ENCODE measurements at regions not wholly inside any gene's neighbourhood (a gene's known extent, or its start where the extent isn't known, plus 50 kb on each side); places are given as distances from the start of the nearest gene placed in this dataset.
"Not testable (repeated sequence)": the region's sequence is repeated elsewhere in the genome, so short reads cannot be mapped to it uniquely, and the experiment has no call there.

GRCh38 chr13:44044547-44045179, 165.0 kb downstream of the LACC1 start:
- DNase-seq: no peak
- H3K4me3 Mint-ChIP-seq: no peak overlapping the region
- H3K27ac Mint-ChIP-seq: no peak overlapping the region
- H3K4me1 Mint-ChIP-seq: no peaks in the 10 kb centered on the region
- no peaks in the 10 kb centered on the region for H3K9me3 Mint-ChIP-seq
- peaks cover 18% of the 10 kb centered on the region for H3K27me3 Mint-ChIP-seq
- ChIA-PET POLR2A (no interaction called here), CTCF (no interaction called here)
- H3K36me3 Mint-ChIP-seq (ENCODE audit: low read depth): no peaks in the 10 kb centered on the region

- DNase-seq: no peak
- POLR2A ChIA-PET: no interaction called here
- Mint-ChIP-seq H3K27ac (no peak overlapping the region), H3K4me1 (no peaks in the 10 kb centered on the region), H3K27me3 (peaks cover 20% of the 10 kb centered on the region), H3K4me3 (no peak overlapping the region), H3K36me3 (ENCODE audit: low read depth) (no peaks in the 10 kb centered on the region), H3K9me3 (no peaks in the 10 kb centered on the region)
- CTCF ChIA-PET: no interaction called here
Observed at GRCh38 chr13:44045180-44045562, 165.5 kb downstream of the LACC1 start.

- Mint-ChIP-seq H3K27ac (no peak overlapping the region), H3K4me1 (no peaks in the 10 kb centered on the region), H3K4me3 (no peak overlapping the region), H3K36me3 (ENCODE audit: low read depth) (no peaks in the 10 kb centered on the region), H3K9me3 (no peaks in the 10 kb centered on the region), H3K27me3 (peaks cover 21% of the 10 kb centered on the region)
- ChIA-PET POLR2A (no interaction called here), CTCF (interaction anchor here (0.6 kb wide), 1 partner anchor 348 kb away, joined by 6 read pairs; no protein-coding TSS in a partner anchor)
- DNase-seq: no peak
Observed at GRCh38 chr13:44046428-44046827, 166.7 kb downstream of the LACC1 start.

- no peak for DNase-seq
- ChIA-PET POLR2A (no interaction called here), CTCF (interaction anchor here (1.3 to 2.0 kb wide), 2 partner anchors 139 to 390 kb away, joined by 3 to 7 read pairs; no protein-coding TSS in a partner anchor)
- no peak overlapping the region for H3K27ac Mint-ChIP-seq
- no peaks in the 10 kb centered on the region for H3K9me3 Mint-ChIP-seq
- H3K27me3 Mint-ChIP-seq: peaks cover 25% of the 10 kb centered on the region
- no peaks in the 10 kb centered on the region for H3K4me1 Mint-ChIP-seq
- no peaks in the 10 kb centered on the region for H3K36me3 Mint-ChIP-seq (ENCODE audit: low read depth)
- no peak overlapping the region for H3K4me3 Mint-ChIP-seq
Observed at GRCh38 chr13:44048326-44048725, 168.6 kb downstream of the LACC1 start.

GRCh38 chr13:44049081-44049945, 169.6 kb downstream of the LACC1 start:
- Mint-ChIP-seq H3K4me1 (no peaks in the 10 kb centered on the region), H3K27ac (no peak overlapping the region), H3K36me3 (ENCODE audit: low read depth) (no peaks in the 10 kb centered on the region), H3K4me3 (no peak overlapping the region), H3K9me3 (no peaks in the 10 kb centered on the region), H3K27me3 (peaks cover 33% of the 10 kb centered on the region)
- DNase-seq: no peak
- CTCF ChIA-PET: interaction anchor here (2.0 kb wide), 1 partner anchor 389 kb away, joined by 7 read pairs; no protein-coding TSS in a partner anchor
- POLR2A ChIA-PET: no interaction called here

DNA sequence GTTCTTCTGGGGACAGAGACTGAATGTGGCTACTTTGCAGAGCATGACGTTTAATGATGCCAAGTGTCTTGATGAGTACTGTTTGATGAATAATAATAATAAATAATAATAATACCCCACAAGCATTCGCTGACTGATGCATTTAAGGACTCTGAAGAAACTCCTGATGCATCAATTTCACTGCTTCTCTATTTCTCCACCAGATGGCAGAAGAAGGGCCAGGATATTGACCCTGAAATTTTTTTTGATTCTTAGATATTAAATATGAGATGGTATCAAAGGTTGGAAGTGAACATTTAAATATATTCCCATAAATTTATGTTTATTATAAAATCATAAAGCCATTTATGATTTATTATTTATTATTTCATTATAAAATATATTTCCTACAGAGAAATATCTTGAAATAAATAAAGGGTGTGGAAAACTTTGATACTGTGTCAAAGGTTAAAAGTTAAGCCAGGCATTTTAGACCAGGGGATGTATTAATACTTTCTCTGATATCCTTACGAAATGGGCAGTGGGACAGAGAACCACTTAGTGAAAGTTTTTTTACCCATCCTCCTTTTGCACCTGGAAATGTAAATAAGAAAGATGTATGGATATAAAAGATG, 170.9 kb downstream of the LACC1 start:
- CTCF ChIA-PET: no interaction called here
- H3K27ac Mint-ChIP-seq: no peak overlapping the region
- H3K27me3 Mint-ChIP-seq: peaks cover 42% of the 10 kb centered on the region
- H3K36me3 Mint-ChIP-seq (ENCODE audit: low read depth): no peaks in the 10 kb centered on the region
- no peak for DNase-seq
- H3K4me1 Mint-ChIP-seq: peaks cover 2% of the 10 kb centered on the region
- H3K4me3 Mint-ChIP-seq: no peak overlapping the region
- POLR2A ChIA-PET: interaction anchor here (0.6 kb wide), 1 partner anchor 386 kb away, joined by 3 read pairs; no protein-coding TSS in a partner anchor
- no peaks in the 10 kb centered on the region for H3K9me3 Mint-ChIP-seq

GRCh38 chr13:44051405-44051804, 171.7 kb downstream of the LACC1 start:
- Mint-ChIP-seq H3K4me3 (no peak overlapping the region), H3K36me3 (ENCODE audit: low read depth) (no peaks in the 10 kb centered on the region), H3K27ac (no peak overlapping the region), H3K27me3 (peaks cover 46% of the 10 kb centered on the region), H3K9me3 (no peaks in the 10 kb centered on the region), H3K4me1 (peaks cover 2% of the 10 kb centered on the region)
- no peak for DNase-seq
- POLR2A ChIA-PET: no interaction called here
- CTCF ChIA-PET: interaction anchor here (0.6 to 2.1 kb wide), 2 partner anchors 143 to 385 kb away, joined by 4 to 11 read pairs; no protein-coding TSS in a partner anchor

DNA sequence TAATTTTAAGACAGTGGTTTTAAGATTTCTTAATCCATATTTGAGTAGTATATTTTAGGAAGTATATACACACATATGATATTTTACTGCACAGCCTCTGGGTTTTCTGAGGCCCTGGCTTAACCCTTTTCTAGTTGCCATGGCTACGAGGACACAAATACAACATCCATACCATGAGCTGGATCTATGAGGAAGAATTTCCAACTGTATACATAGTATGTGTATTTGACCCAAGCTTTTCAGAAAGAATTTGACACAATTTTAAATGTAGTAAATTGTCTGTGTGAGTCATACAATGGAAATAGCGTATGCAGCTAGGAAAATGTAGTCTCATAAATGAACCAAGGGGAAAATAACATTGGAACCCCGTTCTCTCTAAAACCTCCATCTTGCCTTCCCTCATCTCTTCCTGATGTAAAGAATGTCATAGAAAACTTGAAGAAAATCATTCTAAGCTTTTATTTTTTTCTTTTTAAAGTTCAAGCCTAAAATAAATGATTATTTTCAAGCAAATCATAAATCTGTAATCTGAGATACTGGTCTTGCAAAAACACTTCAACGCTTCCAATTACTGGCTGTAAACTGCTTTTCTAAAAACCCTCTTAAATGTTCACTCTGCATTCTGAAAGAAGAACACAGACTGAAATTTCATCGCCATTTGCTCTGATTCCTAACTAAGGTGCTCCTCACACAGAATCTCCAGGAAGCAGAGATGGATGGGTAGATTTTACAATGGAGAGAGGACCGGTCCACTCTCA, 172.4 kb downstream of the LACC1 start:
- CTCF ChIA-PET: interaction anchor here (0.6 to 2.1 kb wide), 2 partner anchors 144 to 384 kb away, joined by 4 to 11 read pairs; no protein-coding TSS in a partner anchor
- POLR2A ChIA-PET: no interaction called here
- no peak for DNase-seq
- H3K27me3 Mint-ChIP-seq: peaks cover 45% of the 10 kb centered on the region
- H3K36me3 Mint-ChIP-seq (ENCODE audit: low read depth): no peaks in the 10 kb centered on the region
- H3K4me3 Mint-ChIP-seq: no peak overlapping the region
- H3K4me1 Mint-ChIP-seq: peaks cover 2% of the 10 kb centered on the region
- H3K27ac Mint-ChIP-seq: no peak overlapping the region
- no peaks in the 10 kb centered on the region for H3K9me3 Mint-ChIP-seq

- H3K4me3 Mint-ChIP-seq: no peak overlapping the region
- DNase-seq: no peak
- H3K9me3 Mint-ChIP-seq: no peaks in the 10 kb centered on the region
- no peak overlapping the region for H3K27ac Mint-ChIP-seq
- H3K27me3 Mint-ChIP-seq: peaks cover 44% of the 10 kb centered on the region
- H3K36me3 Mint-ChIP-seq (ENCODE audit: low read depth): no peaks in the 10 kb centered on the region
- POLR2A ChIA-PET: no interaction called here
- CTCF ChIA-PET: interaction anchor here (2.1 kb wide), 1 partner anchor 384 kb away, joined by 11 read pairs; no protein-coding TSS in a partner anchor
- peaks cover 2% of the 10 kb centered on the region for H3K4me1 Mint-ChIP-seq
Observed at GRCh38 chr13:44052780-44053184, 173.1 kb downstream of the LACC1 start.

DNA sequence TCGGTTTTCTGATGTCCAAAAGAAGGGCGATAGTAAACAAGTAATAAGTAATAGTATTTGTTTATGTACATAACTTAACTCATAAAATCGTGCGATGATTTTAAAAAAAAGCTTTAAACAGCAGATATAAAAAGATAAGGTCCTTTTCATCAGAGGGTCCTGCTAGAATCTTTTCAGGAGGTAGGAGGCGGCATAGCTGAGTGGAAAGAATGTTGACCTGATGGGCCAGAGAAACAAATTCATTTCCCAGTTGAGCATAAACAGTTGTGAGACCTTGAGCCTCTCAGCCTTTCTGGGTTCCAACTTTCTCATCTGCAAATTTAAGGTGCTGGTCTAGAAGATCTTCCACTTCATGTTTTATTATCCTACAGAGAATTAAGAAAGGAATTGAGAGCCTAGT, 173.5 kb downstream of the LACC1 start:
- DNase-seq: no peak
- Mint-ChIP-seq H3K4me3 (no peak overlapping the region), H3K36me3 (ENCODE audit: low read depth) (no peaks in the 10 kb centered on the region), H3K27ac (no peak overlapping the region), H3K4me1 (peaks cover 2% of the 10 kb centered on the region), H3K9me3 (no peaks in the 10 kb centered on the region), H3K27me3 (peaks cover 46% of the 10 kb centered on the region)
- ChIA-PET POLR2A (no interaction called here), CTCF (interaction anchor here (2.1 kb wide), 1 partner anchor 383 kb away, joined by 11 read pairs; no protein-coding TSS in a partner anchor)

DNA sequence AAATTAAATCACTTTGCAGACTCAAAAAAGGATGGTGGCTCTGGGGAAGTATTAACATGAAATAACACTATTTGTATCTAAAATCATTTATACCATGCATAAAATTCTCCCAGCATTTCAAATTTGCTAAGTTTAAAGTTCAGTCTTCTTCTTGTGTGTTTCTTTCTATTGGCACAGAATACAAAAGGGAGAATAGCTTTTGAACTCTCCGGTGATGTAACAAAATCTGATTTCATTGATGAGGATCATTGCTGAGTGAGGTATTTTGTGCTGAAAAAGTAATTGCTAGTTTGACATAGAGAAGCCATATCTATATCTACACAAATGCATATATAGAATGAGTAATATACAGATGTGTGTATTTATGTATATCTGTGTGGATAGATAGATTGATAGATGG, 174.8 kb downstream of the LACC1 start:
- H3K36me3 Mint-ChIP-seq (ENCODE audit: low read depth): no peaks in the 10 kb centered on the region
- peaks cover 47% of the 10 kb centered on the region for H3K27me3 Mint-ChIP-seq
- no peaks in the 10 kb centered on the region for H3K9me3 Mint-ChIP-seq

GRCh38 chr13:44055681-44056080, 176.0 kb downstream of the LACC1 start:
- H3K4me3 Mint-ChIP-seq; H3K4me1 Mint-ChIP-seq; DNase-seq; H3K9me3 Mint-ChIP-seq; CTCF ChIA-PET; H3K36me3 Mint-ChIP-seq (ENCODE audit: low read depth); H3K27ac Mint-ChIP-seq; POLR2A ChIA-PET: not testable (repeated sequence)
- peaks cover 44% of the 10 kb centered on the region for H3K27me3 Mint-ChIP-seq

More for the DNA sequence above, 174.8 kb downstream of the LACC1 start:
- DNase-seq: no peak
- ChIA-PET POLR2A (no interaction called here), CTCF (no interaction called here)
- Mint-ChIP-seq H3K4me1 (peaks cover 2% of the 10 kb centered on the region), H3K27ac (no peak overlapping the region), H3K4me3 (no peak overlapping the region)

GRCh38 chr13:44058067-44058466, 178.4 kb downstream of the LACC1 start:
- no peak overlapping the region for H3K27ac Mint-ChIP-seq
- H3K9me3 Mint-ChIP-seq: no peaks in the 10 kb centered on the region
- DNase-seq: no peak
- peaks cover 2% of the 10 kb centered on the region for H3K4me1 Mint-ChIP-seq
- peaks cover 38% of the 10 kb centered on the region for H3K27me3 Mint-ChIP-seq
- POLR2A ChIA-PET: no interaction called here
- CTCF ChIA-PET: no interaction called here
- no peaks in the 10 kb centered on the region for H3K36me3 Mint-ChIP-seq (ENCODE audit: low read depth)
- H3K4me3 Mint-ChIP-seq: no peak overlapping the region

Data from activated CD4-positive, alpha-beta memory T cell treated with anti-CD3 and anti-CD28 coated beads, Interleukin-2, amount 10 ng/mL, durations not matched to agents 7 days and 5 days (primary cell).